ENCODE measurements at regions not wholly inside any gene's neighbourhood (a gene's known extent, or its start where the extent isn't known, plus 50 kb on each side); places are given as distances from the start of the nearest gene placed in this dataset.
A peak's percentile ranks its signal among the peaks of the same experiment; 100 is the strongest.
"Not testable (repeated sequence)": the region's sequence is repeated elsewhere in the genome, so short reads cannot be mapped to it uniquely, and the experiment has no call there.

GRCh38 chr3:181369637-181370036 lies 342.1 kb upstream of the SOX2 start:
- in situ Hi-C loops (cut with MboI; ENCODE audit: low pct_unique_long_range_greater_than_20kb, low sequenced_read_pairs) = no loop called here
- no peak for DNase-seq

DNA sequence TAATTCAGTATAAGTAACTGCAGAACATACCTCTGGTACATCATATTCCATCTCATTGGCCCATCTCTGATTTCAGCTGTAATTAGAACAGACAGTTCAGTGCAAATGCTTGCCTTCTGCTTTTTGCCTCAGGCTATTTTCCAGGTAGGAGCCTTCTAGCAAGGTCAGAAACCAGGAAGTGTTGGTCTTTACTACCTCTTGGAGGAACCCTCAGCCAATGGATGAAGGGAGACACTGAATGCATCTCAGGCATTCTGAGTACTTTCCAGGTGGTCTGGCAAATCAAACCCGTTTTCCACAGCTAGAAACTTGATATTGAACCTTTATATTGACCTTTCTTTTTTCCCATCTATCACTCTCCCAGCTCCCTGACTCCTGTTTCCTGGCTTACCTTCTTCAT lies 348.5 kb upstream of the SOX2 start:
- in situ Hi-C loops (cut with MboI; ENCODE audit: low pct_unique_long_range_greater_than_20kb, low sequenced_read_pairs) = no loop called here
- no peak for DNase-seq

DNA sequence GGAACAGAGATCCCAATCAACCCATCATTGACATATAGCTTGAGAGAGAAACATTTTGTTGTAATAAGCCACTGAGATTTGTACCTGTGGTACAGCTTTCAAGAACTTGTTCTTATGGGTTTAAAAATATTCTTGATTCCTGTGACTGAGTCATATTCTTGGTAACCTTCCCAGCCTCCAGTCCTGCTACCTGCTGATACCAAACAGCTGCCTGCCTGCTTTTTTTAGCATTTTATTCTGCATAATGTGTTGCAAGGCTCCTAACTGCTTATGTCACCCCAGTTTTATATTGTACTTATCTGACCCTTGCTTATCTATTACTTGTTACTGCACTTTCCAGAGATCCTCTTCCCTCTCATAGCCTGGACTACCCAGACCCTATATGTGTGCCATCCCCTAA lies 349.3 kb upstream of the SOX2 start:
- DNase-seq = no peak
- in situ Hi-C loops (cut with MboI; ENCODE audit: low pct_unique_long_range_greater_than_20kb, low sequenced_read_pairs) = no loop called here

DNA sequence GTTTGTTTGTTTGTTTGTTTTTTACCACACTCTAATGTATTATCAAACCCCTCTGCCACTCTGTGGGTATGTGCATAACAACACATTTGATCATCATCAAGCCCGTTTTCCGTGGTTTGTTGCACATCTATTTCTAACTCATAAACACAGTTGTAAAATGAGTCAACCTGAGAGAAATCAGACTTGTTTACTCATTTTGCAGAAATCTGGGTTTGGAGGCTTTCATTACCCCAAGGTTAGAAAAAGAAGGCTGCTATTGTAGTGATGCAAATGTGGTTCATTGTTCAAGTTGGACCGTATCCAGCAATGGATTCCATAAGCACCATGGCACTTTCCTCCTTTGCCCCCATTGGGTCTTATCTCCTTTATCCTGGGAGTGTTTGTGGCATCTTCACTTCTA lies 353.2 kb upstream of the SOX2 start:
- no peak for DNase-seq
- in situ Hi-C loops (cut with MboI; ENCODE audit: low pct_unique_long_range_greater_than_20kb, low sequenced_read_pairs) = no loop called here

DNA sequence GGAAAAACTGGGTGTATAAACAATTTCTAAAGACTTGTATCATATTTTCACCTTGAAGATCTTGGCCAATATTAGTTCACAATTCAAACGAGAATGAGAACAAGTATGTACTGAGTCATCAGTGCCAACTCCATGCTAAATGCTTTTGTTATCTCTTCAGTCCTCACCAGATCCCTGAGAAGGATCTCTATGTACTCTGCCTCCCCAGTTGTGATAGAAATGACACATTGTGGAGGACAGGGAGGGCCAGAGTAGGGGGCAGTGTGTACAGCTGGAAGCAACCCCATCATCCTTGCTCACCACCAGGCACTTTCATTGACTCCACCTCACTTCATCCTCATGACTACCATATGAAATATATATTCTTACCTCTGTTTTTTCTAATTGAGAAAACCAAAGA lies 353.7 kb upstream of the SOX2 start:
- in situ Hi-C loops (cut with MboI; ENCODE audit: low pct_unique_long_range_greater_than_20kb, low sequenced_read_pairs) = no loop called here
- DNase-seq = no peak

- in situ Hi-C loops (cut with MboI; ENCODE audit: low pct_unique_long_range_greater_than_20kb, low sequenced_read_pairs) = no loop called here
- no peak for DNase-seq
Observed at GRCh38 chr3:181354140-181354539, 357.6 kb upstream of the SOX2 start.

GRCh38 chr3:181344331-181344730 lies 354.8 kb upstream of the DNAJC19 start:
- in situ Hi-C loops (cut with MboI; ENCODE audit: low pct_unique_long_range_greater_than_20kb, low sequenced_read_pairs) = no loop called here
- no peak for DNase-seq

DNA sequence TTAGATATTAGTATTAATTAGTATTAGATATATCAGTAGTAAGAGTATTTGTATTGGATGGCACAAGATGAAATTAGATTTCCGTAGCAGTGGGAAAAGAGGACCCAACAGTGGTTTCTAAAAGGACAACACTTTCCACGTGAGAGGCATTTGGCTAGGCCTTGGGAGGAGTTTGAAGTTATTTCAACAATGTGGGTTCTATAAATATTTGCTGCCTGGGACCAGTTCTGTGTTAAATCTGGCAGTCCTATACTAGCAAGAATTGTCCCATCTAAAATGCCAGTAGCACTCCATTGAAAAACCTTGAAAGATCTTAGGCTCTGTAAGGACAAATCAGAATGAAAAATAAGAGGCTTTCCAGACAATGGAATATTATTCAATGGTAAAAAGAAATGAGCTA lies 347.1 kb upstream of the DNAJC19 start:
- in situ Hi-C loops (cut with MboI; ENCODE audit: low pct_unique_long_range_greater_than_20kb, low sequenced_read_pairs) = no loop called here

DNA sequence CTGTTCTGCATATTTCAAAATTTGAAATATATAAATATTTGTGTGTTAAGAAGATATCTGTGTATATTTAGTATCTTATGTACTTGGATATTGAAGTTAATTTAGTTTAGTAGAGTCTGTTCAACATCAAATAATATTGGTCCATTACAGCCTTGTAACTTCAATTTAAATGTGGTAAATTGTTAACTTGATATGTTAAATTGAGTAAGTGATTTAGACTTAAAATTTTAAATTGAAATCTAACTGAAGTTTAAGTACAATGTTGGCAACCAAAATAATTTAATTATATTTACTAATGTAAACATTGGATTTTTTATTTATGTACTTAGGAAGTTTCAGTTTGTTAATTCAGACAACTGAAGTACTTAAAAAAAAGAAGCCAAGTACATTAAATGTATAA lies 343.9 kb upstream of the DNAJC19 start:
- in situ Hi-C loops (cut with MboI; ENCODE audit: low pct_unique_long_range_greater_than_20kb, low sequenced_read_pairs) = no loop called here
- DNase-seq = no peak

More for the DNA sequence above, 347.1 kb upstream of the DNAJC19 start:
- DNase-seq = no peak

DNA sequence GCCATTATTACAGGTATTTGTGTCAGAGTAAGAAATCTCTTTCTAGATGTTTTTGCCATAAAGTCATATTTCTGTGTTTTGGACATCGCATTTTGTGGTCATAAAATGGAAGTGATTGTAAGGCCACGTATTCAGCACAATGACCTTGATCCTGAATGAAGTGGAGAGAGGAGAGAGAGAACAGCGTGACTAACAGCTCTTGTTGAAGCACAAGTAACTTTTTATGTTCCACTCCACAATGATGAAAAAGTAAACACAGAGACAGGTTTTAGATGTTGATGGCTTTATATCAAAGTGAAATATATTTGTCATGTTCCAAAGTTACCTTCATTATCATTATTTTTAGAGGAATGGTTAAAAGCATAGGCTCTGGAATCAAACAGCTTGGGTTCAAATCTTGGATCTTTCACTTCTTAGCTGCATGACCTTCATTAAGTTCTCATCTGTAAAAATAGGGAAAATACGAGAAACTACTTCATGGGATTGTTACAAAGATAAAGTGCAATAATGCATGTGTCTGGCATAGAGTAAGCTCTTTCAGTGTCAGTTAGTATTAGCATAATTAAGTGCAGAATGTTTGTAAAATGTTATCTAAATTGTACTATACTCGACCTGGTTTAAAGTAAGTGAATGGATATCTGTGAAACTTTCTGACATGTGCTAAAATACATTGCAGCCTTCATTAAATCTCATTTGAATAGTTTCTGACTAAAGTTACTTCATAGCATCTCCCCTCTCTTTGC lies 341.5 kb upstream of the DNAJC19 start:
- DNase-seq = no peak
- in situ Hi-C loops (cut with MboI; ENCODE audit: low pct_unique_long_range_greater_than_20kb, low sequenced_read_pairs) = no loop called here

GRCh38 chr3:181330257-181330656 lies 340.7 kb upstream of the DNAJC19 start:
- DNase-seq = no peak
- in situ Hi-C loops (cut with MboI; ENCODE audit: low pct_unique_long_range_greater_than_20kb, low sequenced_read_pairs) = no loop called here

- no peak for DNase-seq
- in situ Hi-C loops (cut with MboI; ENCODE audit: low pct_unique_long_range_greater_than_20kb, low sequenced_read_pairs) = no loop called here
Observed at GRCh38 chr3:181329024-181329423, 339.5 kb upstream of the DNAJC19 start.

DNA sequence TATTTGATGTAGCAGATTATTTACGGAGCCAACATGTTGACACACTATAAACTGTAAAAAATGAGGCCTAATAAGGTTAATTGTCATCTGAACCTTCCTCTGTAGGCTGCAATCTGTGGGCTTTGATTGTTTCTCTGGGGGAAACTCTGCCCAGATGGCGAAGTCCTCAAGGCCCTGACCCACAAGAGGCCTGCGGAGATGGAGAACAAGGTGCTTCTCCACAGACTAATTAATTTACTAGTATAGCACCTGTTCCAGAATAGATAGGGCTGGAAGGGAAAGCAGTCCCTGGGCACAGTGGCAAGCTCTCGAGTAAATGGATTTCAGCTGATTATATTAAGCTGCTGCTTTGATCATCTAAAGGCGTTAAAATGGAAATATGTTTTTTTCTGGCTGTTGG lies 338.8 kb upstream of the DNAJC19 start:
- in situ Hi-C loops (cut with MboI; ENCODE audit: low pct_unique_long_range_greater_than_20kb, low sequenced_read_pairs) = no loop called here
- DNase-seq = no peak

DNA sequence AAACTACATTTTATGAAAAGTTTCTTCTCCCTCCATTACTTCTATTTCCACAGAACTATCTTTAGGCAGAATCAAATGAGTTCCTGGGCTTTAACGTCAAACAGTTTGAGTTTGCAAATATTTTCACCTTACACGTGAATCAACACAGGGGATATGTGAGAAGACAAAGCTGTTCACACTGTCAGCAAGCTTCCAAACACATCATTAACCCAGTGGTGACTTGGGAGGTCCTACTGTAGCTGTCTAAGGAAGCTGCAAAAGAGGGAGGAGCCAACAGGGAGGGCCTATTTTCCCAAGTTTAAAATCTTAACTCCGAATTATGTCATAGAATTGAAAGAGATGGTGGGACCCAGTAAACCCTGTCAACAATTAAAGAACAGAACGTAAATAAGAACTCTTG lies 337.8 kb upstream of the DNAJC19 start:
- in situ Hi-C loops (cut with MboI; ENCODE audit: low pct_unique_long_range_greater_than_20kb, low sequenced_read_pairs) = no loop called here
- DNase-seq = no peak

- in situ Hi-C loops (cut with MboI; ENCODE audit: low pct_unique_long_range_greater_than_20kb, low sequenced_read_pairs) = no loop called here
- peak; percentile 36 for DNase-seq
Observed at GRCh38 chr3:181326637-181327223, 337.2 kb upstream of the DNAJC19 start.

DNA sequence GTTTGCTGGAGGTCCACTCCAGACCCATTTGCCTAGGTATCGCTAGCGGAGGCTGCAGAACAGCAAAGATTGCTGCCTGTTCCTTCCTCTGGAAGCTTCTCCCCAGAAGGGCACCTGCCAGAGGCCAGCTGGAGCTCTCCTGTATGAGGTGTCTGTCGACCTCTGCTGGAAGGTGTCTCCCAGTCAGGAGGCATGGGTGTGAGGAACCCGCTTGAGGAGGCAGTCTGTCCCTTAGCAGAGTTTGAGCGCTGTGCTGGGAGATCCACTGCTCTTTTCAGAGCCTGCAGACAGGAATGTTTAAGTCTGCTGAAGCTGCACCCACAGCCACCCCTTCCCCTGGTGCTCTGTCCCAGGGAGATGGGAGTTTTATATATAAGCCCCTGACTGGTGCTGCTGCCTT lies 335.0 kb upstream of the DNAJC19 start:
- in situ Hi-C loops (cut with MboI; ENCODE audit: low pct_unique_long_range_greater_than_20kb, low sequenced_read_pairs); DNase-seq: not testable (repeated sequence)

GRCh38 chr3:181318321-181318720 lies 328.8 kb upstream of the DNAJC19 start:
- in situ Hi-C loops (cut with MboI; ENCODE audit: low pct_unique_long_range_greater_than_20kb, low sequenced_read_pairs) = no loop called here
- DNase-seq = no peak

- in situ Hi-C loops (cut with MboI; ENCODE audit: low pct_unique_long_range_greater_than_20kb, low sequenced_read_pairs) = no loop called here
- no peak for DNase-seq
Observed at GRCh38 chr3:181317508-181317907, 328.0 kb upstream of the DNAJC19 start.

GRCh38 chr3:181316482-181316881 lies 326.9 kb upstream of the DNAJC19 start:
- DNase-seq = no peak
- in situ Hi-C loops (cut with MboI; ENCODE audit: low pct_unique_long_range_greater_than_20kb, low sequenced_read_pairs) = no loop called here

DNA sequence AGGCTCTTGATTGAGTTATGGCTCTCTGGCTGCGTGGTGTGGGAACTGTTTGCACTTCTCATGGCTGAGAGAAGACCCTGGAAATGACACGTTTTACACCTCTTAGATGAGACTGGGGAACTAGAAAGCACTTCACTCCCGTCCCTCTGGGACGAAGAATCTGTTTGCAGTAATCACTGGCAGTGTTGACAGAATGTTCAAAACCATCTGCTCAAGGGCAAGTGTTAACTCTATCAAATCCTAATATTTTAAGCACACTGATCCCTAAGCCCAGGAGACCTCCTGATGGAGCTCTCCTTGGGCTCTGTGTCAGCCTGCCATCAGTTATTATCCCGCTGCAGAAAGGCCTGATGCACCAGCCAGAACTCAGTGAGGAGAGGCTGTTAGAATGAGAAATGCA lies 323.8 kb upstream of the DNAJC19 start:
- DNase-seq = no peak
- in situ Hi-C loops (cut with MboI; ENCODE audit: low pct_unique_long_range_greater_than_20kb, low sequenced_read_pairs) = no loop called here

GRCh38 chr3:181311186-181311585 lies 321.6 kb upstream of the DNAJC19 start:
- DNase-seq = no peak
- in situ Hi-C loops (cut with MboI; ENCODE audit: low pct_unique_long_range_greater_than_20kb, low sequenced_read_pairs) = no loop called here

Measured in KBM-7 (cell line).